K562 (cell line): ENCODE measurements at regions not wholly inside any gene's neighbourhood (a gene's known extent, or its start where the extent isn't known, plus 50 kb on each side); places are given as distances from the start of the nearest gene placed in this dataset.

Experiments
- ATAC-seq: fragments of 200-7000 bp; cut with Tn5 transposase; 3 replicates; pipeline ENCODE4 v1.9.1; 2020; ENCODE audit warnings: moderate library complexity
- BruUV-seq: library from RNA; stranded (reverse); fragments of 400-500 nt; replicated peaks from 2 replicates; lab custom pipeline; 2021; lab: Mats Ljungman, UMichigan
- CTCF ChIA-PET: fragments of 300-600 bp; formaldehyde crosslinking; extraction: SDS; loops from one replicate; lab custom pipeline; 2021; ENCODE audit warnings: low intra/inter-chr PET ratio; lab: Yijun Ruan, JAX
- POLR2A ChIA-PET: fragments of 300-600, 350-650 bp; sonication (Branson Sonifier 250); formaldehyde crosslinking; extraction: SDS; loops from one replicate; lab custom pipeline; 2021; ENCODE audit warnings: antibody characterized with exemption, inconsistent platforms; lab: Yijun Ruan, JAX
- DNase-seq, 4 experiments: peaks; one replicate each; pipeline versions ENCODE4 v3.0.0 to v3.0.0-alpha.2; 2011 to 2018; ENCODE audit warnings: low spot score in 3 of 4, mixed read lengths in 3 of 4; ENCODE audit errors: extremely low read depth in 1 of 4
- FAIRE-seq: peaks from 2 replicates; lab custom pipeline; 2011; peaks lifted over from hg19 to GRCh38; lab: Jason Lieb, UNC
- H2AFZ ChIP-seq: 2 replicates; pipeline ENCODE4 v1.6.0; 2011; ENCODE audit warnings: low read depth, low read length, control low read depth, inconsistent platforms
- H3K27ac ChIP-seq: fragments of 200-600 bp; 3 replicates; pipeline ENCODE4 v1.8.0; 2011; ENCODE audit warnings: low read depth, mild to moderate bottlenecking, control low read depth, inconsistent platforms, low read length, moderate library complexity, mixed read lengths; ENCODE audit errors: extremely low read depth
- H3K27me3 ChIP-seq, 2 experiments: fragments of 300-600 bp in 1 of 2; 2 replicates in 1 of 2; 3 replicates in 1 of 2; pipeline versions ENCODE4 v1.6.0 to v1.8.0; 2011; ENCODE audit warnings: inconsistent platforms in 2 of 2, low read length in 2 of 2, mild to moderate bottlenecking in 1 of 2, mixed read lengths in 1 of 2, moderate library complexity in 1 of 2; ENCODE audit not compliant: control insufficient read depth in 2 of 2, insufficient read depth in 2 of 2
- H3K36me3 ChIP-seq: fragments of 300-600 bp; 3 replicates; pipeline ENCODE4 v1.8.0; 2011; ENCODE audit warnings: mild to moderate bottlenecking, low read length, inconsistent platforms; ENCODE audit not compliant: control insufficient read depth, insufficient read depth
- H3K4me1 ChIP-seq, 2 experiments: fragments of 200-600 bp in 1 of 2; replicated peaks in 1 of 2; 2 replicates in 1 of 2; 3 replicates in 1 of 2; pipeline versions ENCODE4 v1.5.1 to v1.8.0; 2011; ENCODE audit warnings: inconsistent platforms in 2 of 2, low read length in 2 of 2, mild to moderate bottlenecking in 1 of 2, mixed read lengths in 1 of 2, moderate library complexity in 1 of 2; ENCODE audit not compliant: control insufficient read depth in 2 of 2, insufficient read depth in 2 of 2
- H3K4me2 ChIP-seq: 2 replicates; pipeline ENCODE4 v1.6.1; 2011; ENCODE audit warnings: low read length, control low read depth, inconsistent platforms, mixed read lengths; ENCODE audit not compliant: insufficient read depth
- H3K4me3 ChIP-seq: fragments of 200-600 bp; sonication (generic), shearing (Covaris generic); 2 replicates; pipeline ENCODE4 v1.5.1; 2016; ENCODE audit warnings: control low read depth, inconsistent platforms
- H3K79me2 ChIP-seq: fragments of 200-600 bp; 3 replicates; pipeline ENCODE4 v1.8.0; 2011; ENCODE audit warnings: low read length, inconsistent platforms; ENCODE audit not compliant: control insufficient read depth, insufficient read depth
- H3K9ac ChIP-seq, 2 experiments: 2 replicates each; pipeline versions ENCODE4 v1.6.0 to v1.6.1; 2011; ENCODE audit warnings: low read depth in 2 of 2, low read length in 2 of 2, control low read depth in 1 of 2, inconsistent platforms in 1 of 2, mild to moderate bottlenecking in 1 of 2, mixed read lengths in 1 of 2; ENCODE audit not compliant: insufficient read depth in 1 of 2
- H3K9me1 ChIP-seq: one replicate; pipeline ENCODE4 v1.6.0; 2011; ENCODE audit warnings: inconsistent platforms, mild to moderate bottlenecking, low read length, moderate library complexity; ENCODE audit not compliant: control insufficient read depth, insufficient read depth
- H3K9me3 ChIP-seq: replicated peaks from 2 replicates; pipeline ENCODE4 v1.5.1; 2011; ENCODE audit warnings: low read depth, low read length, inconsistent platforms; ENCODE audit not compliant: control insufficient read depth, insufficient read depth
- H4K20me1 ChIP-seq: replicated peaks from 2 replicates; pipeline ENCODE4 v1.6.1; 2011; ENCODE audit warnings: low read length, inconsistent platforms, mixed read lengths; ENCODE audit not compliant: control insufficient read depth, insufficient read depth
- CBX8 ChIP-seq: fragments of 200-600 bp; sonication (generic); IDR thresholded peaks from 2 replicates; pipeline ENCODE4 v1.6.1; 2012; ENCODE audit warnings: borderline replicate concordance, mixed run types, low read depth, mild to moderate bottlenecking, moderate library complexity, mixed read lengths, low read length, control low read depth, inconsistent platforms; ENCODE audit not compliant: poor library complexity, severe bottlenecking; ENCODE audit errors: extremely low read depth
- ESRRB ChIP-seq: fragments of 250-450 bp; sonication (Bioruptor Pico); IDR thresholded peaks from 2 replicates; pipeline ENCODE4 v1.5.0; 2020; ENCODE audit warnings: mild to moderate bottlenecking, moderate library complexity, borderline replicate concordance
- MCM2 ChIP-seq: fragments of 450-650 bp; IDR thresholded peaks from 2 replicates; pipeline ENCODE4 v1.6.1; 2017; ENCODE audit warnings: low read depth, mild to moderate bottlenecking
- NFIX ChIP-seq: fragments of 250-450 bp; sonication (Bioruptor Pico); IDR thresholded peaks from 2 replicates; pipeline ENCODE4 v1.4.0; 2020; ENCODE audit warnings: low read depth, mild to moderate bottlenecking, moderate library complexity
- NUFIP1 ChIP-seq: fragments of 450-650 bp; IDR thresholded peaks from 2 replicates; pipeline ENCODE4 v1.6.1; 2018; ENCODE audit not compliant: partially characterized antibody
- PHF21A ChIP-seq: fragments of 450-650 bp; IDR thresholded peaks from 2 replicates; pipeline ENCODE4 v1.6.1; 2017; ENCODE audit warnings: low read depth, borderline replicate concordance
- SIN3A ChIP-seq, 2 experiments: fragments of 150-350 bp in 1 of 2; IDR thresholded peaks; 2 replicates each; pipeline ENCODE4 v1.6.1; 2011 to 2016; ENCODE audit warnings: borderline replicate concordance in 2 of 2, low read depth in 2 of 2, low read length in 2 of 2, mild to moderate bottlenecking in 2 of 2, moderate library complexity in 2 of 2; ENCODE audit not compliant: control insufficient read depth in 1 of 2
- SMARCC2 ChIP-seq: fragments of 450-650 bp; IDR thresholded peaks from 2 replicates; pipeline ENCODE4 v1.6.1; 2017; ENCODE audit warnings: antibody characterized with exemption, moderate library complexity, mild to moderate bottlenecking, low read depth
- ZNF41 ChIP-seq: fragments of 250-450 bp; sonication (Bioruptor Pico); conservative IDR thresholded peaks from 2 replicates; pipeline ENCODE4 v1.4.0; 2020; ENCODE audit warnings: mild to moderate bottlenecking
- WGBS: fragments of 100-300 bp; shearing (Covaris generic); methylation state at CpG from one replicate; pipeline ENCODE4 v1.1.6; 2016; ENCODE audit warnings: low coverage, mixed read lengths; ENCODE audit not compliant: insufficient coverage; ENCODE audit errors: missing lambda C conversion rate; 5-methylcytosine and 5-hydroxymethylcytosine counted together
- in situ Hi-C: fragments of 300-500 bp; cut with MboI; formaldehyde crosslinking; loops from 4 replicates; pipeline ENCODE4 v1.15.0; 2018; ENCODE audit warnings: inconsistent platforms, mixed read lengths
- intact Hi-C: fragments of 100-400 bp; cut with micrococcal nuclease; formaldehyde crosslinking; loops from 2 replicates; pipeline ENCODE4 v1.14.2; 2022
- TF ChIP-seq, protein P1 (sequence below): fragments of 450-650 bp; formaldehyde crosslinking; IDR thresholded peaks from 2 replicates; pipeline ENCODE4 v1.4.0; 2022; ENCODE audit warnings: mild to moderate bottlenecking, moderate library complexity
- TF ChIP-seq, protein P2 (sequence below): fragments of 450-650 bp; IDR thresholded peaks from 2 replicates; pipeline ENCODE4 v1.6.1; 2014; ENCODE audit warnings: low read depth, mild to moderate bottlenecking, moderate library complexity, borderline replicate concordance
- TF ChIP-seq, protein P3 (sequence below): IDR thresholded peaks from 2 replicates; pipeline ENCODE4 v1.6.1; 2011; ENCODE audit not compliant: insufficient read length; ENCODE audit errors: extremely low read depth

DNA sequence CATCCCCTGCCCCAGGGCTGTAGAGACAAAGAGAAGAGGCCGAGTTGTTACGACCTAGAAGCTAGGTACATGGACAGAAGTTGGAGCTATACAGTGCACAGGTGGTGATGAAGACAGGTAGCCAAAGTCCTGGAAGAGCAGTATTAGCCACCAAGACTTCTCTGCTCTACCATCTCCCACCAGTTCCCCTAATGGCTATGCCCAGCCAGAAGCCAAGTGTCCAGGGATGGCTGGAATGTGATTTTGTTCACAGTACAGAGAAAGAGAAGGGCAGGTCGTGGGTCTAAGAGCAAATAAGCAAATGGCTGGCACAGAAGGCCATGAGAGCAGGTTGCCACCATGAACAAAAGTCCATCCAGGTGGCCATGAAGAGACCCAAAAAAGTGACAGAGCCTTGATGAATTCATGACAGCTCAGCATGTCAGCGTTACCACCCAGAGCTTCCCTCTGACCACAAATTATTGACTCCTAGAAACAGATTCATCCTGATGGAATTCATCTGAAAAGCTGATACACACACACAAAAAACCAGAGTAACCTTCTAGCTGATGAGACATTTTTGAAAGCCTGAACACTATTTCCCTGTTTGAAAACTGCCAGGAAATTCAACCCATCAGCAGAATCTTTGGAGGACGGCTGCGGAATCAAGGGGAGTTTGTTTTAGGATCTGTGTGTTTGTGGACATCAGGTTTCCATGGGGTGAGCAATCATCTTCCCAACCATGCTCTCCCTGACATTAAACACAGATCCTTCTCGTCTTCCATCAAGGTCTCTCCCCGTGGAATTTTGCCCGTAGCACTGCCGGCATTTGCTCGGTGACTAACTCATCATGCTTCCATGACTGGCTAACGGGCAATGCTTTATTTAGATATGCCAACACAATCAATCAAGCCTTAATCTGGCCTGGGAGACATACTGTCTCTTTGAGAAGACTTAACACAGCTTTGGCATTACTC is 906.7 kb upstream of the AUTS2 start (continued):
- TF ChIP-seq NFIX (CRISPR knock-in tag) (no peak), SIN3A (IDR thresholded peaks at IDR 0.05; ENCODE audit: borderline replicate concordance in 2 of 2, control insufficient read depth in 1 of 2, low read depth in 2 of 2, low read length in 2 of 2) (no peak), SMARCC2 (no peak)
- TF ChIP-seq, all 486 proteins: peak for 0

DNA sequence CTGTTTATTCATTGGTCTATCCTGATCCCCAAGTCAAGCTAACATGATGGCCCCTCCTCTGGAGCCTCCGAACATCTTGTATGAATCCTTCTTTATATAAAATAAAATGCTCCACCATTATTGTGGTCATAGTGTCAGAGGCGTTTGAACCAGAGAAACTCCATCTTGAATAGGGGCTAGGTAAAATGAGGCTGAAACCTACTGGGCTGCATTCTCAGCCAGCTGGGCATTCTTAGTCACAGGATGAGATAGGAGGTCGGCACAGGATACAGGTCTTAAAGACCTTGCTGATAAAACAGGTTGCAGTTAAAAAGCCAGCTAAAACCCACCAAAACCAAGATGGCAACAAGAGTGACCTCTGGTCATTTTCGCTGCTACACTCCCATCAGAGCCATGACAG is 905.8 kb upstream of the AUTS2 start:
- H4K20me1 ChIP-seq = no peaks in the 10 kb centered on the region; the same call in 1 of the 2 replicates
- in situ Hi-C loops = no loop called here
- no peak for ATAC-seq
- no peaks in the 10 kb centered on the region for H3K4me1 ChIP-seq
- no peaks in the 10 kb centered on the region for H3K9me1 ChIP-seq
- FAIRE-seq = no peak
- TF ChIP-seq CBX8 (no peak), ZNF41 (CRISPR knock-in tag) (no peak), PHF21A (no peak), MCM2 (no peak), NUFIP1 (no peak), ESRRB (CRISPR knock-in tag) (no peak)
- TF ChIP-seq, protein P1, sequence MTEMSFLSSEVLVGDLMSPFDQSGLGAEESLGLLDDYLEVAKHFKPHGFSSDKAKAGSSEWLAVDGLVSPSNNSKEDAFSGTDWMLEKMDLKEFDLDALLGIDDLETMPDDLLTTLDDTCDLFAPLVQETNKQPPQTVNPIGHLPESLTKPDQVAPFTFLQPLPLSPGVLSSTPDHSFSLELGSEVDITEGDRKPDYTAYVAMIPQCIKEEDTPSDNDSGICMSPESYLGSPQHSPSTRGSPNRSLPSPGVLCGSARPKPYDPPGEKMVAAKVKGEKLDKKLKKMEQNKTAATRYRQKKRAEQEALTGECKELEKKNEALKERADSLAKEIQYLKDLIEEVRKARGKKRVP (CRISPR knock-in tag) = no peak
- TF ChIP-seq, protein P2, sequence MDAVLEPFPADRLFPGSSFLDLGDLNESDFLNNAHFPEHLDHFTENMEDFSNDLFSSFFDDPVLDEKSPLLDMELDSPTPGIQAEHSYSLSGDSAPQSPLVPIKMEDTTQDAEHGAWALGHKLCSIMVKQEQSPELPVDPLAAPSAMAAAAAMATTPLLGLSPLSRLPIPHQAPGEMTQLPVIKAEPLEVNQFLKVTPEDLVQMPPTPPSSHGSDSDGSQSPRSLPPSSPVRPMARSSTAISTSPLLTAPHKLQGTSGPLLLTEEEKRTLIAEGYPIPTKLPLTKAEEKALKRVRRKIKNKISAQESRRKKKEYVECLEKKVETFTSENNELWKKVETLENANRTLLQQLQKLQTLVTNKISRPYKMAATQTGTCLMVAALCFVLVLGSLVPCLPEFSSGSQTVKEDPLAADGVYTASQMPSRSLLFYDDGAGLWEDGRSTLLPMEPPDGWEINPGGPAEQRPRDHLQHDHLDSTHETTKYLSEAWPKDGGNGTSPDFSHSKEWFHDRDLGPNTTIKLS = no peak
- TF ChIP-seq, protein P3, sequence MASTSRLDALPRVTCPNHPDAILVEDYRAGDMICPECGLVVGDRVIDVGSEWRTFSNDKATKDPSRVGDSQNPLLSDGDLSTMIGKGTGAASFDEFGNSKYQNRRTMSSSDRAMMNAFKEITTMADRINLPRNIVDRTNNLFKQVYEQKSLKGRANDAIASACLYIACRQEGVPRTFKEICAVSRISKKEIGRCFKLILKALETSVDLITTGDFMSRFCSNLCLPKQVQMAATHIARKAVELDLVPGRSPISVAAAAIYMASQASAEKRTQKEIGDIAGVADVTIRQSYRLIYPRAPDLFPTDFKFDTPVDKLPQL = no peak
- no TSS peak for BruUV-seq
- 0% methylated on average over 4 of the region's 4 CpGs for WGBS
- intact Hi-C loops = no loop called here
- POLR2A ChIA-PET = no interaction called here
- CTCF ChIA-PET = no interaction called here
- H3K4me2 ChIP-seq = no peak overlapping the region
- no peaks in the 10 kb centered on the region for H3K79me2 ChIP-seq
- H3K27ac ChIP-seq = no peak overlapping the region
- H3K36me3 ChIP-seq = no peaks in the 10 kb centered on the region
- no peak overlapping the region for H2AFZ ChIP-seq
- no peaks in the 10 kb centered on the region for H3K9me3 ChIP-seq
- no peak overlapping the region for H3K9ac ChIP-seq
- no peak overlapping the region for H3K4me3 ChIP-seq
- DNase-seq = no peak
- no peaks in the 10 kb centered on the region for H3K27me3 ChIP-seq
